OCI-LY3 (cell line): ENCODE measurements at regions not wholly inside any gene's neighbourhood (a gene's known extent, or its start where the extent isn't known, plus 50 kb on each side); places are given as distances from the start of the nearest gene placed in this dataset.

Experiments used
- H2AFZ ChIP-seq: fragments of 200-600, 300-600 bp; shearing (Covaris generic); 2 replicates; pipeline ENCODE4 v1.6.0; 2014; ENCODE audit warnings: antibody characterized with exemption, low read depth, low read length
- H3K27ac ChIP-seq: fragments of 200-600, 300-600 bp; sonication (generic); 2 replicates; pipeline ENCODE4 v1.5.1; 2014; ENCODE audit warnings: mild to moderate bottlenecking, low read length, moderate library complexity, mixed read lengths
- H3K27me3 ChIP-seq: fragments of 200-600, 300-600 bp; sonication (generic); 2 replicates; pipeline ENCODE4 v1.6.1; 2014; ENCODE audit warnings: low read depth, low read length, mixed read lengths
- H3K36me3 ChIP-seq: fragments of 200-600, 300-600 bp; sonication (generic); replicated peaks from 2 replicates; pipeline ENCODE3; 2014; ENCODE audit warnings: low read depth, low read length, mixed read lengths
- H3K4me1 ChIP-seq: fragments of 300-600, 200-600 bp; sonication (generic); 2 replicates; pipeline ENCODE4 v1.6.1; 2014; ENCODE audit warnings: low read length, mixed read lengths
- H3K4me2 ChIP-seq: fragments of 200-600, 300-600 bp; sonication (generic); 2 replicates; pipeline ENCODE4 v1.6.1; 2014; ENCODE audit warnings: low read length, mixed read lengths
- H3K4me3 ChIP-seq: fragments of 300-600, 200-600 bp; sonication (generic); 2 replicates; pipeline ENCODE4 v1.5.1; 2014; ENCODE audit warnings: antibody characterized with exemption, mild to moderate bottlenecking, low read length, moderate library complexity
- H3K79me2 ChIP-seq: fragments of 300-600, 200-600 bp; shearing (Covaris generic); 2 replicates; pipeline ENCODE4 v1.6.1; 2014; ENCODE audit warnings: mild to moderate bottlenecking, low read length, mixed read lengths
- H3K9ac ChIP-seq: fragments of 300-600, 200-600 bp; shearing (Covaris generic); 2 replicates; pipeline ENCODE4 v1.6.0; 2014; ENCODE audit warnings: mild to moderate bottlenecking, low read length, moderate library complexity
- H3K9me3 ChIP-seq: fragments of 200-600, 300-600 bp; shearing (Covaris generic); 2 replicates; pipeline ENCODE4 v1.6.1; 2014; ENCODE audit warnings: low read length, mixed read lengths; ENCODE audit not compliant: insufficient read depth
- H4K20me1 ChIP-seq: fragments of 200-600, 300-600 bp; sonication (generic); 2 replicates; pipeline ENCODE4 v1.6.1; 2016; ENCODE audit warnings: low read length, mixed read lengths; ENCODE audit not compliant: insufficient read depth
- CTCF ChIP-seq: fragments of 200-600, 300-600 bp; sonication (generic); IDR thresholded peaks from 2 replicates; pipeline ENCODE4 v1.5.1; 2014; ENCODE audit warnings: antibody characterized with exemption, low read length, low read depth
- EZH2phosphoT487 ChIP-seq: fragments of 200-600 bp; shearing (Covaris generic); IDR thresholded peaks from 2 replicates; pipeline ENCODE4 v1.6.1; 2018; ENCODE audit warnings: antibody characterized with exemption, mixed run types, low read depth

GRCh38 chr15:35914573-35914972 lies 368.6 kb upstream of the DPH6 start:
- Histone ChIP-seq H3K4me1 (no peaks in the 10 kb centered on the region), H3K4me3 (no peak overlapping the region), H3K27me3 (no peaks in the 10 kb centered on the region), H3K9ac (no peak overlapping the region), H4K20me1 (no peaks in the 10 kb centered on the region), H3K27ac (no peak overlapping the region), H2AFZ (no peak overlapping the region), H3K36me3 (no peaks in the 10 kb centered on the region), H3K79me2 (no peaks in the 10 kb centered on the region), H3K9me3 (no peaks in the 10 kb centered on the region), H3K4me2 (no peak overlapping the region)
- TF ChIP-seq CTCF: no peak
- TF ChIP-seq EZH2phosphoT487: no peak

GRCh38 chr15:35921046-35921445 lies 375.1 kb upstream of the DPH6 start:
- H4K20me1 ChIP-seq: no peaks in the 10 kb centered on the region
- H2AFZ ChIP-seq: no peak overlapping the region
- TF ChIP-seq EZH2phosphoT487 (no peak), CTCF (no peak)
- no peaks in the 10 kb centered on the region for H3K36me3 ChIP-seq
- no peak overlapping the region for H3K4me3 ChIP-seq
- H3K4me1 ChIP-seq: no peaks in the 10 kb centered on the region
- no peaks in the 10 kb centered on the region for H3K27me3 ChIP-seq
- no peak overlapping the region for H3K9ac ChIP-seq
- no peaks in the 10 kb centered on the region for H3K79me2 ChIP-seq
- no peaks in the 10 kb centered on the region for H3K9me3 ChIP-seq
- no peak overlapping the region for H3K27ac ChIP-seq
- H3K4me2 ChIP-seq: no peak overlapping the region

- Histone ChIP-seq H3K27ac (no peak overlapping the region), H3K36me3 (no peaks in the 10 kb centered on the region), H3K9me3 (no peaks in the 10 kb centered on the region), H3K4me2 (no peak overlapping the region), H4K20me1 (no peaks in the 10 kb centered on the region), H3K4me1 (peaks cover 15% of the 10 kb centered on the region), H2AFZ (no peak overlapping the region), H3K79me2 (no peaks in the 10 kb centered on the region), H3K9ac (no peak overlapping the region), H3K27me3 (no peaks in the 10 kb centered on the region), H3K4me3 (no peak overlapping the region)
- TF ChIP-seq EZH2phosphoT487 (no peak), CTCF (no peak)
Observed at GRCh38 chr15:35925275-35926006, 379.5 kb upstream of the DPH6 start.

- H4K20me1 ChIP-seq: no peaks in the 10 kb centered on the region
- H3K27ac ChIP-seq: no peak overlapping the region
- H3K79me2 ChIP-seq: no peaks in the 10 kb centered on the region
- no peak overlapping the region for H3K4me2 ChIP-seq
- H3K9ac ChIP-seq: no peak overlapping the region
- H3K4me3 ChIP-seq: no peak overlapping the region
- no peaks in the 10 kb centered on the region for H3K27me3 ChIP-seq
- H3K9me3 ChIP-seq: no peaks in the 10 kb centered on the region
- H3K4me1 ChIP-seq: peaks cover 17% of the 10 kb centered on the region
- TF ChIP-seq EZH2phosphoT487 (no peak), CTCF (no peak)
- no peaks in the 10 kb centered on the region for H3K36me3 ChIP-seq
- H2AFZ ChIP-seq: no peak overlapping the region
Observed at GRCh38 chr15:35926007-35926380, 380.0 kb upstream of the DPH6 start.
